ENCODE measurements at regions not wholly inside any gene's neighbourhood (a gene's known extent, or its start where the extent isn't known, plus 50 kb on each side); places are given as distances from the start of the nearest gene placed in this dataset.

GRCh38 chrX:137413190-137413589 lies 152.7 kb upstream of the ZIC3 start:
- no peak for DNase-seq (ENCODE audit: low read depth, low spot score)
- in situ Hi-C loops (cut with HindIII; ENCODE audit: low pct_unique_long_range_greater_than_20kb, low sequenced_read_pairs), result no loop called here

GRCh38 chrX:137405449-137406140 lies 160.3 kb upstream of the ZIC3 start:
- no peak for DNase-seq (ENCODE audit: low read depth, low spot score)
- in situ Hi-C loops (cut with HindIII; ENCODE audit: low pct_unique_long_range_greater_than_20kb, low sequenced_read_pairs), result no loop called here

- in situ Hi-C loops (cut with HindIII; ENCODE audit: low pct_unique_long_range_greater_than_20kb, low sequenced_read_pairs), result no loop called here
- DNase-seq (ENCODE audit: low read depth, low spot score), result no peak
Measured at GRCh38 chrX:137401092-137401491, 164.8 kb upstream of the ZIC3 start.

- DNase-seq (ENCODE audit: low read depth, low spot score), result no peak
- in situ Hi-C loops (cut with HindIII; ENCODE audit: low pct_unique_long_range_greater_than_20kb, low sequenced_read_pairs), result no loop called here
Measured at GRCh38 chrX:137387646-137388045, 178.3 kb upstream of the ZIC3 start.

- no peak for DNase-seq (ENCODE audit: low read depth, low spot score)
- in situ Hi-C loops (cut with HindIII; ENCODE audit: low pct_unique_long_range_greater_than_20kb, low sequenced_read_pairs), result no loop called here
Measured at GRCh38 chrX:137366018-137366633, 199.8 kb upstream of the ZIC3 start.

- in situ Hi-C loops (cut with HindIII; ENCODE audit: low pct_unique_long_range_greater_than_20kb, low sequenced_read_pairs), result no loop called here
Measured at GRCh38 chrX:137363559-137363958, 202.4 kb upstream of the ZIC3 start.

GRCh38 chrX:137362583-137362982 lies 203.3 kb upstream of the ZIC3 start:
- no peak for DNase-seq (ENCODE audit: low read depth, low spot score)
- in situ Hi-C loops (cut with HindIII; ENCODE audit: low pct_unique_long_range_greater_than_20kb, low sequenced_read_pairs), result no loop called here

More at GRCh38 chrX:137363559-137363958, 202.4 kb upstream of the ZIC3 start:
- DNase-seq (ENCODE audit: low read depth, low spot score), result peak; percentile 2

- in situ Hi-C loops (cut with HindIII; ENCODE audit: low pct_unique_long_range_greater_than_20kb, low sequenced_read_pairs), result no loop called here
- DNase-seq (ENCODE audit: low read depth, low spot score), result no peak
Measured at GRCh38 chrX:137354851-137355250, 211.1 kb upstream of the ZIC3 start.

GRCh38 chrX:137353404-137353803 lies 212.5 kb upstream of the ZIC3 start:
- DNase-seq (ENCODE audit: low read depth, low spot score), result no peak
- in situ Hi-C loops (cut with HindIII; ENCODE audit: low pct_unique_long_range_greater_than_20kb, low sequenced_read_pairs), result no loop called here

GRCh38 chrX:137352101-137352660 lies 213.7 kb upstream of the ZIC3 start:
- in situ Hi-C loops (cut with HindIII; ENCODE audit: low pct_unique_long_range_greater_than_20kb, low sequenced_read_pairs), result no loop called here
- peak; percentile 2 for DNase-seq (ENCODE audit: low read depth, low spot score)

GRCh38 chrX:137342969-137343368 lies 223.0 kb upstream of the ZIC3 start:
- in situ Hi-C loops (cut with HindIII; ENCODE audit: low pct_unique_long_range_greater_than_20kb, low sequenced_read_pairs), result no loop called here
- DNase-seq (ENCODE audit: low read depth, low spot score), result no peak

GRCh38 chrX:137313627-137314026 lies 252.3 kb upstream of the ZIC3 start:
- in situ Hi-C loops (cut with HindIII; ENCODE audit: low pct_unique_long_range_greater_than_20kb, low sequenced_read_pairs), result no loop called here
- DNase-seq (ENCODE audit: low read depth, low spot score), result no peak

- in situ Hi-C loops (cut with HindIII; ENCODE audit: low pct_unique_long_range_greater_than_20kb, low sequenced_read_pairs), result no loop called here
- no peak for DNase-seq (ENCODE audit: low read depth, low spot score)
Measured at GRCh38 chrX:137305404-137305803, 260.5 kb upstream of the ZIC3 start.

- in situ Hi-C loops (cut with HindIII; ENCODE audit: low pct_unique_long_range_greater_than_20kb, low sequenced_read_pairs), result no loop called here
- no peak for DNase-seq (ENCODE audit: low read depth, low spot score)
Measured at GRCh38 chrX:137297167-137297566, 263.4 kb upstream of the GPR101 start.

- in situ Hi-C loops (cut with HindIII; ENCODE audit: low pct_unique_long_range_greater_than_20kb, low sequenced_read_pairs), result no loop called here
- DNase-seq (ENCODE audit: low read depth, low spot score), result no peak
Measured at GRCh38 chrX:137290011-137290410, 256.2 kb upstream of the GPR101 start.

- in situ Hi-C loops (cut with HindIII; ENCODE audit: low pct_unique_long_range_greater_than_20kb, low sequenced_read_pairs), result no loop called here
Measured at GRCh38 chrX:137287191-137287590, 253.4 kb upstream of the GPR101 start.

GRCh38 chrX:137286423-137286822 lies 252.6 kb upstream of the GPR101 start:
- in situ Hi-C loops (cut with HindIII; ENCODE audit: low pct_unique_long_range_greater_than_20kb, low sequenced_read_pairs), result no loop called here
- no peak for DNase-seq (ENCODE audit: low read depth, low spot score)

More at GRCh38 chrX:137287191-137287590, 253.4 kb upstream of the GPR101 start:
- DNase-seq (ENCODE audit: low read depth, low spot score), result no peak

- DNase-seq (ENCODE audit: low read depth, low spot score), result no peak
- in situ Hi-C loops (cut with HindIII; ENCODE audit: low pct_unique_long_range_greater_than_20kb, low sequenced_read_pairs), result no loop called here
Measured at GRCh38 chrX:137278825-137279224, 245.0 kb upstream of the GPR101 start.

- no peak for DNase-seq (ENCODE audit: low read depth, low spot score)
- in situ Hi-C loops (cut with HindIII; ENCODE audit: low pct_unique_long_range_greater_than_20kb, low sequenced_read_pairs), result no loop called here
Measured at GRCh38 chrX:137263374-137263773, 229.6 kb upstream of the GPR101 start.
